ENCODE measurements at regions not wholly inside any gene's neighbourhood (a gene's known extent, or its start where the extent isn't known, plus 50 kb on each side); places are given as distances from the start of the nearest gene placed in this dataset.
A peak's percentile ranks its signal among the peaks of the same experiment; 100 is the strongest.

GRCh38 chr16:86680661-86681030, 102.3 kb downstream of the FOXL1 start:
- no peak for TF ChIP-seq CTCF (IDR thresholded peaks at IDR 0.05; ENCODE audit: borderline replicate concordance, extremely low read depth, insufficient read depth)
- H3K36me3 ChIP-seq (ENCODE audit: control insufficient read depth in 2 of 3, insufficient read depth in 3 of 3, low read length in 3 of 3): no peaks in the 10 kb centered on the region
- no peaks in the 10 kb centered on the region for H3K9me3 ChIP-seq (ENCODE audit: control insufficient read depth in 2 of 3, insufficient read depth in 1 of 3, low read length in 3 of 3)
- no peak overlapping the region for H3K9ac ChIP-seq (ENCODE audit: low read length in 3 of 3)
- peak overlapping the region in 1 of 2 donors; percentile 65 for H3K27ac ChIP-seq (ENCODE audit: low read depth in 2 of 2, low read length in 2 of 2)
- intact Hi-C loops (cut with DNase I): no loop called here
- no peaks in the 10 kb centered on the region for H3K27me3 ChIP-seq (ENCODE audit: control insufficient read depth, insufficient read depth, low read length)
- no peaks in the 10 kb centered on the region for H3K4me1 ChIP-seq (ENCODE audit: control insufficient read depth in 2 of 3, insufficient read depth in 2 of 3, low read depth in 1 of 3, low read length in 3 of 3)
- DNase-seq (no peak), FAIRE-seq (no peak)
- no peak overlapping the region for H3K4me3 ChIP-seq (ENCODE audit: low read length in 3 of 3)

- Histone ChIP-seq H3K9ac (ENCODE audit: low read length in 3 of 3) (no peak overlapping the region), H3K27me3 (ENCODE audit: control insufficient read depth, insufficient read depth, low read length) (no peaks in the 10 kb centered on the region), H3K9me3 (ENCODE audit: control insufficient read depth in 2 of 3, insufficient read depth in 1 of 3, low read length in 3 of 3) (no peaks in the 10 kb centered on the region), H3K4me3 (ENCODE audit: low read length in 3 of 3) (no peak overlapping the region), H3K36me3 (ENCODE audit: control insufficient read depth in 2 of 3, insufficient read depth in 3 of 3, low read length in 3 of 3) (no peaks in the 10 kb centered on the region), H3K4me1 (ENCODE audit: control insufficient read depth in 2 of 3, insufficient read depth in 2 of 3, low read depth in 1 of 3, low read length in 3 of 3) (no peaks in the 10 kb centered on the region), H3K27ac (ENCODE audit: low read depth in 2 of 2, low read length in 2 of 2) (peak overlapping the region; percentile 55 to 65)
- peak in 1 of 5 donors; percentile 90 for DNase-seq
- TF ChIP-seq CTCF (IDR thresholded peaks at IDR 0.05; ENCODE audit: borderline replicate concordance, extremely low read depth, insufficient read depth): no peak
- no peak for FAIRE-seq
- intact Hi-C loops (cut with DNase I): no loop called here
Measured at GRCh38 chr16:86681031-86681756, 102.8 kb downstream of the FOXL1 start.

- Histone ChIP-seq H3K36me3 (ENCODE audit: control insufficient read depth in 2 of 3, insufficient read depth in 3 of 3, low read length in 3 of 3) (no peaks in the 10 kb centered on the region), H3K9ac (ENCODE audit: low read length in 3 of 3) (no peak overlapping the region), H3K4me1 (ENCODE audit: control insufficient read depth in 2 of 3, insufficient read depth in 2 of 3, low read depth in 1 of 3, low read length in 3 of 3) (no peaks in the 10 kb centered on the region), H3K27me3 (ENCODE audit: control insufficient read depth, insufficient read depth, low read length) (no peaks in the 10 kb centered on the region), H3K9me3 (ENCODE audit: control insufficient read depth in 2 of 3, insufficient read depth in 1 of 3, low read length in 3 of 3) (no peaks in the 10 kb centered on the region), H3K4me3 (ENCODE audit: low read length in 3 of 3) (no peak overlapping the region), H3K27ac (ENCODE audit: low read depth in 2 of 2, low read length in 2 of 2) (no peak overlapping the region)
- no peak for FAIRE-seq
- TF ChIP-seq CTCF (IDR thresholded peaks at IDR 0.05; ENCODE audit: borderline replicate concordance, extremely low read depth, insufficient read depth): no peak
- intact Hi-C loops (cut with DNase I): no loop called here
- DNase-seq: no peak
Measured at GRCh38 chr16:86681757-86682106, 103.4 kb downstream of the FOXL1 start.

Data from kidney (tissue), 13 donors.